LNCaP clone FGC (cell line): ENCODE measurements at regions not wholly inside any gene's neighbourhood (a gene's known extent, or its start where the extent isn't known, plus 50 kb on each side); places are given as distances from the start of the nearest gene placed in this dataset.

Source experiments
- DNase-seq: peaks from one replicate; pipeline ENCODE4 v3.0.0-alpha.2; 2011; ENCODE audit warnings: low read depth
- H3K4me3 ChIP-seq: 2 replicates; pipeline ENCODE4 v1.5.1; 2011; ENCODE audit warnings: mild to moderate bottlenecking, low read depth, low read length, control low read depth
- CTCF ChIP-seq: IDR thresholded peaks from 2 replicates; pipeline ENCODE4 v1.5.1; 2012; ENCODE audit warnings: mild to moderate bottlenecking; ENCODE audit not compliant: control insufficient read depth, insufficient read depth; ENCODE audit errors: extremely low read depth

DNA sequence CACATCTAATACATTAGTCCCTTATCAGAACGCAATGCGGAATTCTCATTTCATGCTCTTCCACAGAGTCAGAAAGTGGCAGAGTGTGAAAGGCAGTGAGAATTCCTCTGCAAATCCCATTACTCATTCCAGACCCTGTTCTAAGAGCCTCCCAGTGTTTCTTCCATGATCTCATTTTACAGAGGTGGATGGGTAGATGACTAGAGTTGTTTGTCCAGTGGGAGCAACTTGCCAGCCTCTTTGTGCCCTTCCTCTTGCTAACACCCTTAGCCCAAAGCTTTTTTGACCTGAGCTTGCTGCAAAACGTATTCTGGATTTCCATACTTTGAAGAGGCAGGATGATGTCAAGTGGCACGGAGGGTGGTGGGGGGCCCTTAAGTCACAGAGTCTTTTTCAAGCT lies 467.7 kb upstream of the RGPD4 start:
- no peak for TF ChIP-seq CTCF
- DNase-seq, result no peak
- no peak overlapping the region for H3K4me3 ChIP-seq

DNA sequence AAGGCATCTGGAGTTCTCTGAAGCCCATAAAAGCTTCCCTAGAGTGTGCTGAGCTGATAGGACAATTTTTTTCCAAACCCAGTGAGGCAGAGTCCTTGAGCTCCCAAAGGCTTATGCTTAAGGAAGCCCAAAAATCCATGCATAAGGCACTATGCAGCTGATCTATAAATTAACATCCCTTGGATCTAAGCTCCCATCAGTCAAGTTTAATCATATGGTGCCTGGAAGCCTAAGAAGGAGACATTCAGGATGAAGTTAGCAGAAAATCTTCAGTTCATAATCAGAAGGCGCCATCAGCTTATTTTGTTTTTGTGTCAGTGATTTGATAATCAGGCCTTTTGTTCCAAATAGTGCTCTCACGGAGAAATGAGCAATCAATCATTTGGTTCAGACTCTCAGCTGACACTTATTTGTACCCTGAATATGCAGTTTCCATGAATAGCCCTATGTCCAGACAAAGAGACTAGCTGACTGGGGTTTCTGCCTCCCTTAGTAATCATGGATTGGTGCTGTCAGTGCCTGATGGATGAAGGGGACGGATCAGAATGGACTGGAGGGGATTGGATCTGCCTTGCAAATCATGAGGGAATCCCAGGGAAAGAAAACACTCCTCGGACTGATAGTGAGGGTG lies 464.8 kb upstream of the RGPD4 start:
- no peak for TF ChIP-seq CTCF
- DNase-seq, result no peak
- no peak overlapping the region for H3K4me3 ChIP-seq

DNA sequence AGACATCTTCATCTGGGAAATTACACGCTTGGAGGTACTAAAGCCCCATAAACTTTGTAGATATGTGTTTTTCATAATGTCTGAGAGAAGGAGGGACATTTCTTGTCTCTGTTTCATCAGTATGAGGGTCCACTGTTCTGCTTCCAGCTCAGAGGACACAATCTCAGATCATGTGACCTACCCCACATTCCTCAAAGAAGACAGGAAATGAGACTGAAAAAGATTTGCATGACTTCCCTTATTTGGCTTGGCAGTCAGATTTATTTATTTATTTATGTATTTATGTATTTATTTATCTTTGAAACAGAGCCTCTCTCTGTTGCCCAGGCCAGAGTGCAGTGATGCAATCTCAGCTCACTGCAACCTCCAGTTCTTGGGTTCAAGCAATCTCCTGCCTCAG lies 463.7 kb upstream of the RGPD4 start:
- no peak for TF ChIP-seq CTCF
- no peak for DNase-seq
- no peak overlapping the region for H3K4me3 ChIP-seq

DNA sequence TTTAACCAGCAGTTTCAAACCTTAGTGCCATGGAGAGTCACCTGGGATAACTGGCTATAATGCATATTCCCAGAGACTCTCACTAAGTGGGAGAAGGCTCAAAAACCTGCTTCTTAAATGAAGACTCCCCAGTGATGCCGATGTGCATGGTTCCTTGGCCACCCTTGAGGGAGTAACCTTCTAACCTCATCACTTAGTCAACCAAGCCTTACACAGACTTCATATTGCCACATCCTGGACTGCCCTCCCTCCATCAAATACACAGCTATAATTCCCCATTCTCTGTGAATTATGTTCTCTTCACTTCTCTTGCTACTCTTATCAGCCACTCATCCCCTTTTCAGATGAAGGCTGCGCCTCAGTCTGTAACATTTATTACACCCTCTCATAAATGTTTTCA lies 462.9 kb upstream of the RGPD4 start:
- no peak for DNase-seq
- no peak for TF ChIP-seq CTCF
- H3K4me3 ChIP-seq, result no peak overlapping the region

DNA sequence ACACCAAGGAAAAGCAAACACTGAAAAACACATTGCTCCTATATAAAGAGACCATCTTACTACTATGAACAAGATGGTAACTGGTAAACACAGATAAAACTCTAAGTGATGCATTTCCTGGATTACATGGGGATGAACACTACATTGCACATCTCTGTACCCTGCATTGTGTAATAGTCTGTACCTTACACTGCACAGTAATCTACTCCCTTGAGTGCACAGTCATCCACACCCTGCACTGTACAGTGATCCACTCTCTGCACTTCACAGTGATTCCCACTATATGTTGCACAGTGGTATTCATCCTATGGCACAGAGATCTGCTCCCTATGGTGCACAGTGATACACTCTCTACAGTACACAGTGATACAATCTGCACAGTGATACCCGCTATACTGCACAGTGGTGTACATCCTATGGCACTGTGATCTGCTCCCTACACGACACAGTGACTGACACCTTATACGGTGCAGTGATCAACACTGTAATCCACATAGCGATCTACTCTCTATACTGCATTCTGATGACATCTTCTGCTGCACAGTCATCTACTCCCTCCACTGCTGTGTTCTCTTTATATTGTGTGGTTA lies 462.2 kb upstream of the RGPD4 start:
- no peak overlapping the region for H3K4me3 ChIP-seq
- DNase-seq, result no peak
- no peak for TF ChIP-seq CTCF

GRCh38 chr2:107374249-107374648 lies 452.4 kb upstream of the RGPD4 start:
- TF ChIP-seq CTCF, result no peak

DNA sequence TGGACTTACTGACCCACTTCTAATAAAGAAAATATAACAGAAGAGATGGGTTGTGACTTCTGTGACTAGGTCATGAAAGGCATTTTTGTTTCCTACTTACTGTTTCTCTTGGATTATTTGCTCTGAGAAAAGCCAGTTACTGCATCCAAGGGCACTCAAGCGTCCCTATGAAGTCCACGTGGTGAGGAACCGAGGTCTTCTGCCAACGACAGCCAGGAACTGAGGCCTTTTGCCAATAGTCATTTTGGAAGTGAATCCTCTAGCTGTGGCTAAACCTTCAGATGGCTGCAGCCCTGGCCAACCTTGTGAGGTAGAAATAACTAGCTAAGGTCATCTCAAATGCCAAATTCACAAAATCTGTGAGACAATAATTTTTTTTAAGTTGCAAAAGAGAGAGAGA lies 449.8 kb upstream of the RGPD4 start:
- TF ChIP-seq CTCF, result no peak
- no peak overlapping the region for H3K4me3 ChIP-seq
- DNase-seq, result no peak

More at GRCh38 chr2:107374249-107374648, 452.4 kb upstream of the RGPD4 start:
- no peak for DNase-seq
- H3K4me3 ChIP-seq, result no peak overlapping the region
